ENCODE measurements at regions not wholly inside any gene's neighbourhood (a gene's known extent, or its start where the extent isn't known, plus 50 kb on each side); places are given as distances from the start of the nearest gene placed in this dataset.

DNA sequence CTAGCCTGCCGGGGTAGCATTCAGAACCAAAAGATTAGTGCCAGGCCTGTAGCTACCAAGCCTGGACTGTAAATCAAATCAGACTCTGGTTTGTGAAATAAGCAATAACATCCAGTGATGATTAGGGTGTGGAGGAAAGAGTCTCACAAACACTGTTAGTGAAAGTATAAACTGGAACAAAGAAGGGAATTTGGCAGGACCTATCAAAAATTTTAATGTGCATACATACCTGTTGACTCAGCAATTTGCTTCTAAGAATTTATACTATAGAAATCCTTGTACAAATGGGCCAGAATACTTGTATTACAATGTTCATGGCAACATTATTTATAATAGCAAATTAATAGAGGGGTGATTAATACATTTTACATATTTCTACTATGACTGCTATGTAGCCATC lies 109.8 kb upstream of the WARS2 start:
- Mint-ChIP-seq H3K27me3 (ENCODE audit: insufficient read depth, low read depth, poor library complexity) (peaks cover 1% of the 10 kb centered on the region), H3K9me3 (no peaks in the 10 kb centered on the region), H3K4me3 (no peak overlapping the region), H3K27ac (no peak overlapping the region), H3K36me3 (ENCODE audit: low read depth) (no peaks in the 10 kb centered on the region), H3K4me1 (no peaks in the 10 kb centered on the region)
- TF ChIP-seq CREB1 (CRISPR knock-in tag; IDR thresholded peaks at IDR 0.05; ENCODE audit: low read depth) (no peak), JUNB (IDR thresholded peaks at IDR 0.05; ENCODE audit: unreplicated experiment) (no peak), POLR2AphosphoS5 (IDR thresholded peaks at IDR 0.05; ENCODE audit: low read depth) (no peak), ZNF114 (CRISPR knock-in tag; IDR thresholded peaks at IDR 0.05) (no peak), EZH2phosphoT487 (IDR thresholded peaks at IDR 0.05; ENCODE audit: unreplicated experiment) (no peak), STAT1 (IDR thresholded peaks at IDR 0.05; ENCODE audit: unreplicated experiment) (no peak)
- TF ChIP-seq, protein P1, sequence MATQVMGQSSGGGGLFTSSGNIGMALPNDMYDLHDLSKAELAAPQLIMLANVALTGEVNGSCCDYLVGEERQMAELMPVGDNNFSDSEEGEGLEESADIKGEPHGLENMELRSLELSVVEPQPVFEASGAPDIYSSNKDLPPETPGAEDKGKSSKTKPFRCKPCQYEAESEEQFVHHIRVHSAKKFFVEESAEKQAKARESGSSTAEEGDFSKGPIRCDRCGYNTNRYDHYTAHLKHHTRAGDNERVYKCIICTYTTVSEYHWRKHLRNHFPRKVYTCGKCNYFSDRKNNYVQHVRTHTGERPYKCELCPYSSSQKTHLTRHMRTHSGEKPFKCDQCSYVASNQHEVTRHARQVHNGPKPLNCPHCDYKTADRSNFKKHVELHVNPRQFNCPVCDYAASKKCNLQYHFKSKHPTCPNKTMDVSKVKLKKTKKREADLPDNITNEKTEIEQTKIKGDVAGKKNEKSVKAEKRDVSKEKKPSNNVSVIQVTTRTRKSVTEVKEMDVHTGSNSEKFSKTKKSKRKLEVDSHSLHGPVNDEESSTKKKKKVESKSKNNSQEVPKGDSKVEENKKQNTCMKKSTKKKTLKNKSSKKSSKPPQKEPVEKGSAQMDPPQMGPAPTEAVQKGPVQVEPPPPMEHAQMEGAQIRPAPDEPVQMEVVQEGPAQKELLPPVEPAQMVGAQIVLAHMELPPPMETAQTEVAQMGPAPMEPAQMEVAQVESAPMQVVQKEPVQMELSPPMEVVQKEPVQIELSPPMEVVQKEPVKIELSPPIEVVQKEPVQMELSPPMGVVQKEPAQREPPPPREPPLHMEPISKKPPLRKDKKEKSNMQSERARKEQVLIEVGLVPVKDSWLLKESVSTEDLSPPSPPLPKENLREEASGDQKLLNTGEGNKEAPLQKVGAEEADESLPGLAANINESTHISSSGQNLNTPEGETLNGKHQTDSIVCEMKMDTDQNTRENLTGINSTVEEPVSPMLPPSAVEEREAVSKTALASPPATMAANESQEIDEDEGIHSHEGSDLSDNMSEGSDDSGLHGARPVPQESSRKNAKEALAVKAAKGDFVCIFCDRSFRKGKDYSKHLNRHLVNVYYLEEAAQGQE (IDR thresholded peaks at IDR 0.05; ENCODE audit: unreplicated experiment): no peak
- TF ChIP-seq, protein P2, sequence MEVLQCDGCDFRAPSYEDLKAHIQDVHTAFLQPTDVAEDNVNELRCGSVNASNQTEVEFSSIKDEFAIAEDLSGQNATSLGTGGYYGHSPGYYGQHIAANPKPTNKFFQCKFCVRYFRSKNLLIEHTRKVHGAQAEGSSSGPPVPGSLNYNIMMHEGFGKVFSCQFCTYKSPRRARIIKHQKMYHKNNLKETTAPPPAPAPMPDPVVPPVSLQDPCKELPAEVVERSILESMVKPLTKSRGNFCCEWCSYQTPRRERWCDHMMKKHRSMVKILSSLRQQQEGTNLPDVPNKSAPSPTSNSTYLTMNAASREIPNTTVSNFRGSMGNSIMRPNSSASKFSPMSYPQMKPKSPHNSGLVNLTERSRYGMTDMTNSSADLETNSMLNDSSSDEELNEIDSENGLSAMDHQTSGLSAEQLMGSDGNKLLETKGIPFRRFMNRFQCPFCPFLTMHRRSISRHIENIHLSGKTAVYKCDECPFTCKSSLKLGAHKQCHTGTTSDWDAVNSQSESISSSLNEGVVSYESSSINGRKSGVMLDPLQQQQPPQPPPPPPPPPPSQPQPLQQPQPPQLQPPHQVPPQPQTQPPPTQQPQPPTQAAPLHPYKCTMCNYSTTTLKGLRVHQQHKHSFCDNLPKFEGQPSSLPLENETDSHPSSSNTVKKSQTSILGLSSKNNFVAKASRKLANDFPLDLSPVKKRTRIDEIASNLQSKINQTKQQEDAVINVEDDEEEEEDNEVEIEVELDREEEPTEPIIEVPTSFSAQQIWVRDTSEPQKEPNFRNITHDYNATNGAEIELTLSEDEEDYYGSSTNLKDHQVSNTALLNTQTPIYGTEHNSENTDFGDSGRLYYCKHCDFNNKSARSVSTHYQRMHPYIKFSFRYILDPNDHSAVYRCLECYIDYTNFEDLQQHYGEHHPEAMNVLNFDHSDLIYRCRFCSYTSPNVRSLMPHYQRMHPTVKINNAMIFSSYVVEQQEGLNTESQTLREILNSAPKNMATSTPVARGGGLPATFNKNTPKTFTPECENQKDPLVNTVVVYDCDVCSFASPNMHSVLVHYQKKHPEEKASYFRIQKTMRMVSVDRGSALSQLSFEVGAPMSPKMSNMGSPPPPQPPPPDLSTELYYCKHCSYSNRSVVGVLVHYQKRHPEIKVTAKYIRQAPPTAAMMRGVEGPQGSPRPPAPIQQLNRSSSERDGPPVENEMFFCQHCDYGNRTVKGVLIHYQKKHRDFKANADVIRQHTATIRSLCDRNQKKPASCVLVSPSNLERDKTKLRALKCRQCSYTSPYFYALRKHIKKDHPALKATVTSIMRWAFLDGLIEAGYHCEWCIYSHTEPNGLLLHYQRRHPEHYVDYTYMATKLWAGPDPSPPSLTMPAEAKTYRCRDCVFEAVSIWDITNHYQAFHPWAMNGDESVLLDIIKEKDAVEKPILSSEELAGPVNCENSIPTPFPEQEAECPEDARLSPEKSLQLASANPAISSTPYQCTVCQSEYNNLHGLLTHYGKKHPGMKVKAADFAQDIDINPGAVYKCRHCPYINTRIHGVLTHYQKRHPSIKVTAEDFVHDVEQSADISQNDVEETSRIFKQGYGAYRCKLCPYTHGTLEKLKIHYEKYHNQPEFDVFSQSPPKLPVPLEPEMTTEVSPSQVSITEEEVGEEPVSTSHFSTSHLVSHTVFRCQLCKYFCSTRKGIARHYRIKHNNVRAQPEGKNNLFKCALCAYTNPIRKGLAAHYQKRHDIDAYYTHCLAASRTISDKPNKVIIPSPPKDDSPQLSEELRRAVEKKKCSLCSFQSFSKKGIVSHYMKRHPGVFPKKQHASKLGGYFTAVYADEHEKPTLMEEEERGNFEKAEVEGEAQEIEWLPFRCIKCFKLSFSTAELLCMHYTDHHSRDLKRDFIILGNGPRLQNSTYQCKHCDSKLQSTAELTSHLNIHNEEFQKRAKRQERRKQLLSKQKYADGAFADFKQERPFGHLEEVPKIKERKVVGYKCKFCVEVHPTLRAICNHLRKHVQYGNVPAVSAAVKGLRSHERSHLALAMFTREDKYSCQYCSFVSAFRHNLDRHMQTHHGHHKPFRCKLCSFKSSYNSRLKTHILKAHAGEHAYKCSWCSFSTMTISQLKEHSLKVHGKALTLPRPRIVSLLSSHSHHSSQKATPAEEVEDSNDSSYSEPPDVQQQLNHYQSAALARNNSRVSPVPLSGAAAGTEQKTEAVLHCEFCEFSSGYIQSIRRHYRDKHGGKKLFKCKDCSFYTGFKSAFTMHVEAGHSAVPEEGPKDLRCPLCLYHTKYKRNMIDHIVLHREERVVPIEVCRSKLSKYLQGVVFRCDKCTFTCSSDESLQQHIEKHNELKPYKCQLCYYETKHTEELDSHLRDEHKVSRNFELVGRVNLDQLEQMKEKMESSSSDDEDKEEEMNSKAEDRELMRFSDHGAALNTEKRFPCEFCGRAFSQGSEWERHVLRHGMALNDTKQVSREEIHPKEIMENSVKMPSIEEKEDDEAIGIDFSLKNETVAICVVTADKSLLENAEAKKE (CRISPR knock-in tag; IDR thresholded peaks at IDR 0.05): no peak
- Histone ChIP-seq H3K36me3 (ENCODE audit: insufficient read depth) (no peaks in the 10 kb centered on the region), H3K79me2 (replicated peaks; ENCODE audit: insufficient read depth) (no peaks in the 10 kb centered on the region), H3K27ac (ENCODE audit: low read depth) (no peak overlapping the region), H3K4me1 (ENCODE audit: insufficient read depth) (no peaks in the 10 kb centered on the region), H3K4me2 (no peak overlapping the region), H3F3A (replicated peaks; ENCODE audit: low read depth) (no peaks in the 10 kb centered on the region), H4K20me1 (replicated peaks; ENCODE audit: insufficient read depth) (no peaks in the 10 kb centered on the region), H3K4me3 (no peak overlapping the region), H2AFZ (no peak overlapping the region), H3K27me3 (ENCODE audit: insufficient read depth) (no peaks in the 10 kb centered on the region), H3K9me2 (ENCODE audit: insufficient read depth) (no peaks in the 10 kb centered on the region)
- no peak for ATAC-seq
- no peak for DNase-seq (ENCODE audit: low spot score)

All from GM23338 (cell line).